IMR-90 (cell line): ENCODE measurements at regions not wholly inside any gene's neighbourhood (a gene's known extent, or its start where the extent isn't known, plus 50 kb on each side); places are given as distances from the start of the nearest gene placed in this dataset.

Experiments used
- ATAC-seq: fragments of 200-7000 bp; cut with Tn5 transposase; 2 replicates; pipeline ENCODE4 v1.9.1; 2020; ENCODE audit warnings: low read depth, mild to moderate bottlenecking, moderate library complexity
- BruUV-seq: library from RNA; stranded (reverse); fragments of 400-500 nt; replicated peaks from 2 replicates; lab custom pipeline; 2021; lab: Mats Ljungman, UMichigan
- CTCF ChIA-PET: fragments of 300-600 bp; formaldehyde crosslinking; extraction: SDS; loops from one replicate; lab custom pipeline; 2021; ENCODE audit warnings: antibody characterized with exemption; lab: Yijun Ruan, JAX
- POLR2A ChIA-PET: fragments of 300-600 bp; sonication (Branson Sonifier 250); formaldehyde crosslinking; loops from one replicate; lab custom pipeline; 2022; ENCODE audit warnings: antibody characterized with exemption; ENCODE audit not compliant: unreplicated experiment; lab: Charles Lee
- DNase-seq: peaks from one replicate; pipeline ENCODE4 v3.0.0; 2013
- H2AFZ ChIP-seq: replicated peaks from 2 replicates; pipeline ENCODE3; 2013; ENCODE audit warnings: low read length, mild to moderate bottlenecking; ENCODE audit not compliant: poor library complexity
- H2AK5ac ChIP-seq: 2 replicates; pipeline ENCODE4 v1.6.1; 2013; ENCODE audit warnings: low read depth, low read length, inconsistent platforms
- H2AK9ac ChIP-seq: replicated peaks from 2 replicates; pipeline ENCODE3; 2013; ENCODE audit warnings: mild to moderate bottlenecking, low read depth, low read length, moderate library complexity; ENCODE audit not compliant: poor library complexity
- H2BK120ac ChIP-seq: 2 replicates; pipeline ENCODE4 v1.6.1; 2013; ENCODE audit warnings: low read depth, low read length, inconsistent platforms
- H2BK15ac ChIP-seq: 3 replicates; pipeline ENCODE4 v1.6.1; 2013; ENCODE audit warnings: low read depth, low read length, inconsistent platforms
- H2BK20ac ChIP-seq: 2 replicates; pipeline ENCODE4 v1.6.1; 2013; ENCODE audit warnings: low read depth, mild to moderate bottlenecking, inconsistent platforms, low read length, moderate library complexity
- H2BK5ac ChIP-seq: 2 replicates; pipeline ENCODE4 v1.6.1; 2013; ENCODE audit warnings: mild to moderate bottlenecking, low read depth, low read length, inconsistent platforms; ENCODE audit not compliant: poor library complexity, severe bottlenecking
- H3K14ac ChIP-seq: replicated peaks from 2 replicates; pipeline ENCODE4 v1.6.1; 2013; ENCODE audit warnings: low read depth, low read length, inconsistent platforms
- H3K18ac ChIP-seq: 2 replicates; pipeline ENCODE4 v1.6.1; 2013; ENCODE audit warnings: low read depth, low read length, control low read depth
- H3K23ac ChIP-seq: 2 replicates; pipeline ENCODE4 v1.6.1; 2013; ENCODE audit warnings: low read depth, low read length, inconsistent platforms
- H3K27ac ChIP-seq: 2 replicates; pipeline ENCODE4 v1.5.1; 2013; ENCODE audit warnings: mild to moderate bottlenecking, control low read depth, low read length; ENCODE audit not compliant: insufficient read depth
- H3K27me3 ChIP-seq: 2 replicates; pipeline ENCODE4 v1.6.1; 2013; ENCODE audit warnings: low read length; ENCODE audit not compliant: control insufficient read depth, insufficient read depth
- H3K36me3 ChIP-seq: 2 replicates; pipeline ENCODE4 v1.6.1; 2013; ENCODE audit warnings: low read length, mixed read lengths; ENCODE audit not compliant: control insufficient read depth, insufficient read depth
- H3K4ac ChIP-seq: 2 replicates; pipeline ENCODE4 v1.6.1; 2013; ENCODE audit warnings: low read depth, low read length, inconsistent platforms
- H3K4me1 ChIP-seq: 2 replicates; pipeline ENCODE4 v1.6.1; 2013; ENCODE audit warnings: low read length, mixed read lengths; ENCODE audit not compliant: control insufficient read depth, insufficient read depth
- H3K4me2 ChIP-seq: 2 replicates; pipeline ENCODE4 v1.6.1; 2013; ENCODE audit warnings: low read depth, mild to moderate bottlenecking, control low read depth, low read length, moderate library complexity
- H3K4me3 ChIP-seq: 2 replicates; pipeline ENCODE4 v1.5.1; 2013; ENCODE audit warnings: low read depth, mild to moderate bottlenecking, control low read depth, low read length, moderate library complexity; ENCODE audit not compliant: insufficient read depth
- H3K56ac ChIP-seq: 2 replicates; pipeline ENCODE4 v1.6.1; 2013; ENCODE audit warnings: low read length, inconsistent platforms; ENCODE audit not compliant: insufficient read depth; ENCODE audit errors: extremely low read depth
- H3K79me1 ChIP-seq, 2 experiments: 2 replicates each; pipeline ENCODE4 v1.6.1; 2013; ENCODE audit warnings: low read length in 2 of 2, inconsistent platforms in 1 of 2, low read depth in 1 of 2
- H3K9ac ChIP-seq: 2 replicates; pipeline ENCODE4 v1.6.1; 2013; ENCODE audit warnings: low read depth, low read length, control low read depth
- H3K9me1 ChIP-seq: 2 replicates; pipeline ENCODE4 v1.6.1; 2013; ENCODE audit warnings: low read length, inconsistent platforms; ENCODE audit not compliant: insufficient read depth
- H3K9me3 ChIP-seq: 2 replicates; pipeline ENCODE4 v1.6.1; 2013; ENCODE audit warnings: low read length; ENCODE audit not compliant: control insufficient read depth, insufficient read depth
- H4K20me1 ChIP-seq: 2 replicates; pipeline ENCODE4 v1.6.1; 2013; ENCODE audit warnings: low read length, inconsistent platforms; ENCODE audit not compliant: insufficient read depth
- H4K5ac ChIP-seq: 2 replicates; pipeline ENCODE4 v1.6.1; 2013; ENCODE audit warnings: mild to moderate bottlenecking, low read depth, low read length, control low read depth
- H4K8ac ChIP-seq, 2 experiments: 2 replicates each; pipeline ENCODE4 v1.6.1; 2013; ENCODE audit warnings: low read depth in 2 of 2, low read length in 2 of 2, control low read depth in 1 of 2, inconsistent platforms in 1 of 2
- H4K91ac ChIP-seq: 2 replicates; pipeline ENCODE4 v1.6.1; 2013; ENCODE audit warnings: low read depth, low read length, inconsistent platforms; ENCODE audit not compliant: insufficient read depth
- BHLHE40 ChIP-seq: fragments of 150-350 bp; IDR thresholded peaks from 2 replicates; pipeline ENCODE4 v1.6.1; 2016; ENCODE audit warnings: mild to moderate bottlenecking, low read depth, low read length
- CEBPB ChIP-seq: IDR thresholded peaks from 2 replicates; pipeline ENCODE4 v1.6.1; 2012; ENCODE audit warnings: low read depth, low read length, improper control_type of control experiment
- CHD1 ChIP-seq: IDR thresholded peaks from 2 replicates; pipeline ENCODE4 v1.6.1; 2012; ENCODE audit warnings: low read depth, low read length, improper control_type of control experiment
- CTCF ChIP-seq: conservative IDR thresholded peaks from 2 replicates; pipeline ENCODE4 v1.5.1; 2012; ENCODE audit warnings: mild to moderate bottlenecking, low read depth, low read length, improper control_type of control experiment
- ELK1 ChIP-seq: fragments of 150-350 bp; IDR thresholded peaks from 2 replicates; pipeline ENCODE4 v1.6.1; 2016; ENCODE audit warnings: low read depth, mild to moderate bottlenecking, low read length, moderate library complexity, borderline replicate concordance
- FOS ChIP-seq: fragments of 150-350 bp; IDR thresholded peaks from 2 replicates; pipeline ENCODE4 v1.6.1; 2016; ENCODE audit warnings: low read depth, low read length
- MAFK ChIP-seq: IDR thresholded peaks from 2 replicates; pipeline ENCODE4 v1.6.1; 2012; ENCODE audit warnings: low read depth, low read length, improper control_type of control experiment
- MAZ ChIP-seq: IDR thresholded peaks from 2 replicates; pipeline ENCODE4 v1.6.1; 2012; ENCODE audit warnings: low read depth, mild to moderate bottlenecking, low read length, improper control_type of control experiment, moderate library complexity, borderline replicate concordance
- MXI1 ChIP-seq: IDR thresholded peaks from 2 replicates; pipeline ENCODE4 v1.6.1; 2012; ENCODE audit warnings: low read depth, mild to moderate bottlenecking, low read length, moderate library complexity, borderline replicate concordance
- NFE2L2 ChIP-seq: fragments of 150-350 bp; IDR thresholded peaks from 2 replicates; pipeline ENCODE4 v1.6.1; 2016; ENCODE audit warnings: low read depth, mild to moderate bottlenecking, low read length
- POLR2A ChIP-seq: IDR thresholded peaks from 2 replicates; pipeline ENCODE4 v1.6.1; 2012; ENCODE audit warnings: mild to moderate bottlenecking, low read depth, low read length
- RAD21 ChIP-seq: IDR thresholded peaks from 2 replicates; pipeline ENCODE4 v1.6.1; 2012; ENCODE audit warnings: low read length, improper control_type of control experiment
- RCOR1 ChIP-seq: IDR thresholded peaks from 2 replicates; pipeline ENCODE4 v1.6.1; 2012; ENCODE audit warnings: mild to moderate bottlenecking, low read length, improper control_type of control experiment; ENCODE audit not compliant: insufficient replicate concordance
- RFX5 ChIP-seq: IDR thresholded peaks from 2 replicates; pipeline ENCODE4 v1.8.0; 2012; ENCODE audit warnings: low read depth, mild to moderate bottlenecking, low read length, moderate library complexity
- SMC3 ChIP-seq: fragments of 150-350 bp; IDR thresholded peaks from 2 replicates; pipeline ENCODE4 v1.6.1; 2016; ENCODE audit warnings: low read depth, mild to moderate bottlenecking, antibody characterized with exemption, low read length, moderate library complexity
- USF2 ChIP-seq: fragments of 150-350 bp; IDR thresholded peaks from 2 replicates; pipeline ENCODE4 v1.6.1; 2017; ENCODE audit warnings: mild to moderate bottlenecking, antibody characterized with exemption, low read length, low read depth
- WGBS, 2 experiments: methylation state at CpG; one replicate each; pipeline versions ENCODE4 v1.1.5 to v1.1.7; 2013; ENCODE audit warnings: missing lambda C conversion rate in 2 of 2; ENCODE audit not compliant: insufficient read length in 1 of 2; ENCODE audit errors: extremely low coverage in 2 of 2; 5-methylcytosine and 5-hydroxymethylcytosine counted together
- dilution Hi-C: fragments of 300-500 bp; cut with HindIII; formaldehyde crosslinking; loops from one replicate; pipeline ENCODE4 v1.14.3; 2018; ENCODE audit warnings: low sequenced_read_pairs; ENCODE audit not compliant: unreplicated experiment
- in situ Hi-C: fragments of 300-500 bp; cut with MboI; formaldehyde crosslinking; loops from 3 replicates; pipeline ENCODE4 v1.14.3; 2019; ENCODE audit warnings: low sequenced_read_pairs, inconsistent platforms, mixed read lengths
- intact Hi-C: fragments of 100-400 bp; cut with micrococcal nuclease; formaldehyde crosslinking; loops from 2 replicates; pipeline ENCODE4 v1.10.0; 2022

GRCh38 chr6:144590532-144590931 lies 305.4 kb downstream of the UTRN start:
- Histone ChIP-seq H3K9me1 (no peaks in the 10 kb centered on the region), H3K4me1 (no peaks in the 10 kb centered on the region), H3K27ac (no peak overlapping the region), H3K36me3 (no peaks in the 10 kb centered on the region), H3K9ac (no peak overlapping the region), H3K4me2 (no peak overlapping the region), H3K23ac (no peak overlapping the region), H4K8ac (no peak overlapping the region), H2BK5ac (no peak overlapping the region), H2BK120ac (no peak overlapping the region), H3K27me3 (no peaks in the 10 kb centered on the region), H3K14ac (no peak overlapping the region), H2BK20ac (no peak overlapping the region), H2BK15ac (no peak overlapping the region), H3K9me3 (no peaks in the 10 kb centered on the region), H4K20me1 (no peaks in the 10 kb centered on the region), H3K4me3 (no peak overlapping the region), H4K91ac (no peak overlapping the region), H3K79me1 (peaks cover 0 to 13% of the 10 kb centered on the region in 2 experiments; a peak in 2 of 4 replicates), H2AFZ (no peak overlapping the region), H2AK5ac (no peak overlapping the region), H4K5ac (no peak overlapping the region), H3K4ac (no peak overlapping the region), H2AK9ac (no peak overlapping the region), H3K18ac (no peak overlapping the region), H3K56ac (no peak overlapping the region)
- dilution Hi-C loops, result no loop called here
- no peak for ATAC-seq
- BruUV-seq, result no TSS peak
- intact Hi-C loops, result no loop called here
- WGBS, 2 experiments, result no CpG with 5 or more reads among the region's 4 CpGs
- ChIA-PET CTCF (interaction anchor here (0.6 kb wide), 1 partner anchor 330 kb away, joined by 3 read pairs; no protein-coding TSS in a partner anchor), POLR2A (no interaction called here)
- in situ Hi-C loops, result no loop called here
- TF ChIP-seq CHD1 (no peak), RAD21 (no peak), RCOR1 (no peak), SMC3 (no peak), USF2 (no peak), CTCF (no peak), MAFK (no peak), BHLHE40 (no peak), ELK1 (no peak), POLR2A (no peak), NFE2L2 (no peak), MAZ (no peak), RFX5 (no peak), FOS (no peak), MXI1 (no peak), CEBPB (no peak)
- no peak for DNase-seq
